SK-N-SH (cell line): ENCODE measurements at regions not wholly inside any gene's neighbourhood (a gene's known extent, or its start where the extent isn't known, plus 50 kb on each side); places are given as distances from the start of the nearest gene placed in this dataset.

Experiments
- CTCF ChIA-PET: fragments of 300-600, 350-600 bp; formaldehyde crosslinking; extraction: SDS; loops from one replicate; lab custom pipeline; 2021; lab: Yijun Ruan, JAX
- POLR2A ChIA-PET: fragments of 350-600 bp; sonication (Branson Sonifier 250); formaldehyde crosslinking; extraction: SDS; loops from one replicate; lab custom pipeline; 2020; ENCODE audit warnings: antibody characterized with exemption, inconsistent platforms; lab: Yijun Ruan, JAX
- DNase-seq: peaks from one replicate; pipeline ENCODE4 v3.0.0; 2012
- H2AFZ ChIP-seq: fragments of 200-600 bp; sonication (generic); 2 replicates; pipeline ENCODE4 v1.8.1; 2016; ENCODE audit warnings: antibody characterized with exemption, mild to moderate bottlenecking, low read depth
- H3F3A ChIP-seq: fragments of 200-600 bp; sonication (generic); replicated peaks from 2 replicates; pipeline ENCODE3; 2016; ENCODE audit warnings: antibody characterized with exemption, mild to moderate bottlenecking; ENCODE audit not compliant: insufficient read depth
- H3K27ac ChIP-seq, 2 experiments: fragments of 200-500 bp in 1 of 2; fragments of 200-600 bp in 1 of 2; sonication (Bioruptor generic) in 1 of 2; sonication (generic), shearing (Covaris generic) in 1 of 2; 2 replicates each; pipeline versions ENCODE4 v1.5.1 to v1.6.1; 2014 to 2016; ENCODE audit warnings: low read depth in 2 of 2, inconsistent platforms in 1 of 2, low read length in 1 of 2, mild to moderate bottlenecking in 1 of 2, mixed read lengths in 1 of 2
- H3K27me3 ChIP-seq: fragments of 200-600 bp; sonication (generic), shearing (Covaris generic); 2 replicates; pipeline ENCODE4 v1.6.1; 2016; ENCODE audit warnings: mixed run types; ENCODE audit not compliant: insufficient read depth
- H3K36me3 ChIP-seq, 2 experiments: fragments of 200-500 bp in 1 of 2; fragments of 200-600 bp in 1 of 2; sonication (Bioruptor generic) in 1 of 2; sonication (generic) in 1 of 2; replicated peaks in 1 of 2; 2 replicates each; pipeline versions ENCODE3 to v1.5.1; 2014 to 2016; ENCODE audit warnings: low read length in 1 of 2, mild to moderate bottlenecking in 1 of 2; ENCODE audit not compliant: insufficient read depth in 2 of 2, control insufficient read depth in 1 of 2
- H3K4me1 ChIP-seq, 2 experiments: fragments of 200-500 bp in 1 of 2; fragments of 200-600 bp in 1 of 2; sonication (Bioruptor generic) in 1 of 2; sonication (generic), shearing (Covaris generic) in 1 of 2; 2 replicates each; pipeline versions ENCODE4 v1.5.1 to v1.6.1; 2014 to 2016; ENCODE audit warnings: low read depth in 1 of 2, low read length in 1 of 2, mixed run types in 1 of 2; ENCODE audit not compliant: insufficient read depth in 2 of 2, control insufficient read depth in 1 of 2
- H3K4me2 ChIP-seq: fragments of 200-600 bp; sonication (generic), shearing (Covaris generic); 2 replicates; pipeline ENCODE4 v1.6.1; 2017; ENCODE audit warnings: mixed run types
- H3K4me3 ChIP-seq, 2 experiments: fragments of 200-500 bp in 1 of 2; fragments of 200-600 bp in 1 of 2; sonication (Bioruptor generic) in 1 of 2; sonication (generic), shearing (Covaris generic) in 1 of 2; 2 replicates each; pipeline versions ENCODE4 v1.5.1 to v1.8.1; 2014 to 2016; ENCODE audit warnings: low read depth in 2 of 2, inconsistent platforms in 1 of 2, low read length in 1 of 2, mild to moderate bottlenecking in 1 of 2, mixed read lengths in 1 of 2, moderate library complexity in 1 of 2
- H3K79me2 ChIP-seq: fragments of 200-600 bp; sonication (generic); 2 replicates; pipeline ENCODE4 v1.8.1; 2017; ENCODE audit warnings: mild to moderate bottlenecking; ENCODE audit not compliant: insufficient read depth
- H3K9ac ChIP-seq: fragments of 200-600 bp; sonication (generic); 2 replicates; pipeline ENCODE4 v1.6.1; 2017; ENCODE audit warnings: mixed run types
- H3K9me2 ChIP-seq: fragments of 200-600 bp; sonication (generic); 2 replicates; pipeline ENCODE4 v1.6.1; 2017; ENCODE audit warnings: mixed run types
- H3K9me3 ChIP-seq: fragments of 200-600 bp; sonication (generic); 2 replicates; pipeline ENCODE4 v1.6.1; 2017; ENCODE audit warnings: mixed run types, mild to moderate bottlenecking, moderate library complexity
- H4K20me1 ChIP-seq: fragments of 200-600 bp; sonication (generic); 2 replicates; pipeline ENCODE4 v1.6.1; 2017; ENCODE audit warnings: mild to moderate bottlenecking, mixed run types; ENCODE audit not compliant: insufficient read depth
- EP300 ChIP-seq, 2 experiments: IDR thresholded peaks; 2 replicates each; pipeline versions ENCODE4 v1.4.0 to v1.6.1; 2012; ENCODE audit warnings: borderline replicate concordance in 1 of 2, low read depth in 1 of 2, low read length in 1 of 2
- JUND ChIP-seq: IDR thresholded peaks from 2 replicates; pipeline ENCODE4 v1.4.0; 2012
- NFIC ChIP-seq: IDR thresholded peaks from 2 replicates; pipeline ENCODE4 v1.4.0; 2012; ENCODE audit warnings: borderline replicate concordance
- NRF1 ChIP-seq: IDR thresholded peaks from 2 replicates; pipeline ENCODE4 v1.6.1; 2012; ENCODE audit warnings: low read depth, mild to moderate bottlenecking, low read length
- POLR2AphosphoS5 ChIP-seq: IDR thresholded peaks from 2 replicates; pipeline ENCODE4 v1.6.1; 2012; ENCODE audit warnings: low read depth, low read length
- RCOR1 ChIP-seq: fragments of 150-350 bp; IDR thresholded peaks from 2 replicates; pipeline ENCODE4 v1.6.1; 2017; ENCODE audit warnings: antibody characterized with exemption, low read length
- RFX5 ChIP-seq: IDR thresholded peaks from 2 replicates; pipeline ENCODE4 v1.6.1; 2012; ENCODE audit warnings: mild to moderate bottlenecking, improper control_type of control experiment, low read length
- TAF1 ChIP-seq: IDR thresholded peaks from 2 replicates; pipeline ENCODE4 v1.6.1; 2012; ENCODE audit warnings: low read depth, mild to moderate bottlenecking, low read length, moderate library complexity, borderline replicate concordance
- YY1 ChIP-seq: IDR thresholded peaks from 2 replicates; pipeline ENCODE4 v1.4.0; 2012; ENCODE audit warnings: low read depth, mild to moderate bottlenecking
- WGBS: methylation state at CpG from one replicate; pipeline ENCODE4 v1.1.6; 2017; ENCODE audit warnings: low lambda C conversion rate; 5-methylcytosine and 5-hydroxymethylcytosine counted together
- TF ChIP-seq, protein P1 (sequence below): IDR thresholded peaks from 2 replicates; pipeline ENCODE4 v1.4.0; 2012; ENCODE audit warnings: low read depth, borderline replicate concordance
- TF ChIP-seq, protein P2 (sequence below): IDR thresholded peaks from 2 replicates; pipeline ENCODE4 v1.4.0; 2012; ENCODE audit warnings: low read depth
- TF ChIP-seq, protein P3 (sequence below): IDR thresholded peaks from 2 replicates; pipeline ENCODE4; 2012
- TF ChIP-seq, protein P4 (sequence below): IDR thresholded peaks from 2 replicates; pipeline ENCODE4 v1.6.1; 2012; ENCODE audit warnings: mild to moderate bottlenecking, low read depth, low read length, moderate library complexity

DNA sequence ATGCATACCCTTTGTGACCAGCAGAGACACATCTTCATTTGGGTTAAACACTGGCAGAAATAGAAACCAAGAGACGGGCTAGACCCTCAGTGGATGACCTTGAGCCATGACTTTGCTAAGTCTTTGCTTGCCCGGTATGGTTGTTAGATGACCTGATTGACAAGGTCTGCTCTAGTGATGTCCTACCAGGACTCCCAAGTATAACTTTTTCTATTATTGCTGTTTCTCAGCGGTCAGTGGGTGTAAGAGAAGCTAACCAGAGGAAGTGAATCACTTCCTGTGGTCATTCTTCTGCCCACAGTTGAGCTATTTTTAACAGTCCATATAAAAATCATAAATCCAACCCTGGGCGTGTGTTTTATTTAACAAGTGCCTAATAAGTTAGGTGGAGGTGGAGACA lies 126.2 kb upstream of the ETS2 start (continued):
- TF ChIP-seq, protein P1, sequence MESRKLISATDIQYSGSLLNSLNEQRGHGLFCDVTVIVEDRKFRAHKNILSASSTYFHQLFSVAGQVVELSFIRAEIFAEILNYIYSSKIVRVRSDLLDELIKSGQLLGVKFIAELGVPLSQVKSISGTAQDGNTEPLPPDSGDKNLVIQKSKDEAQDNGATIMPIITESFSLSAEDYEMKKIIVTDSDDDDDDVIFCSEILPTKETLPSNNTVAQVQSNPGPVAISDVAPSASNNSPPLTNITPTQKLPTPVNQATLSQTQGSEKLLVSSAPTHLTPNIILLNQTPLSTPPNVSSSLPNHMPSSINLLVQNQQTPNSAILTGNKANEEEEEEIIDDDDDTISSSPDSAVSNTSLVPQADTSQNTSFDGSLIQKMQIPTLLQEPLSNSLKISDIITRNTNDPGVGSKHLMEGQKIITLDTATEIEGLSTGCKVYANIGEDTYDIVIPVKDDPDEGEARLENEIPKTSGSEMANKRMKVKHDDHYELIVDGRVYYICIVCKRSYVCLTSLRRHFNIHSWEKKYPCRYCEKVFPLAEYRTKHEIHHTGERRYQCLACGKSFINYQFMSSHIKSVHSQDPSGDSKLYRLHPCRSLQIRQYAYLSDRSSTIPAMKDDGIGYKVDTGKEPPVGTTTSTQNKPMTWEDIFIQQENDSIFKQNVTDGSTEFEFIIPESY: no peak
- TF ChIP-seq EP300 (IDR thresholded peaks at IDR 0.05; ENCODE audit: borderline replicate concordance in 1 of 2, low read depth in 1 of 2, low read length in 1 of 2) (peak in 1 of 2 experiments; percentile 57; a peak in 1 of 4 replicates), JUND (peak; percentile 75), NFIC (peak; percentile 30; the same call in 1 of the 2 replicates), NRF1 (no peak), TAF1 (no peak), YY1 (no peak)
- TF ChIP-seq, protein P2, sequence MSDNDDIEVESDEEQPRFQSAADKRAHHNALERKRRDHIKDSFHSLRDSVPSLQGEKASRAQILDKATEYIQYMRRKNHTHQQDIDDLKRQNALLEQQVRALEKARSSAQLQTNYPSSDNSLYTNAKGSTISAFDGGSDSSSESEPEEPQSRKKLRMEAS: 0 out of 2 replicates have a peak, but pooled peaks have one; percentile 16
- TF ChIP-seq, protein P3, sequence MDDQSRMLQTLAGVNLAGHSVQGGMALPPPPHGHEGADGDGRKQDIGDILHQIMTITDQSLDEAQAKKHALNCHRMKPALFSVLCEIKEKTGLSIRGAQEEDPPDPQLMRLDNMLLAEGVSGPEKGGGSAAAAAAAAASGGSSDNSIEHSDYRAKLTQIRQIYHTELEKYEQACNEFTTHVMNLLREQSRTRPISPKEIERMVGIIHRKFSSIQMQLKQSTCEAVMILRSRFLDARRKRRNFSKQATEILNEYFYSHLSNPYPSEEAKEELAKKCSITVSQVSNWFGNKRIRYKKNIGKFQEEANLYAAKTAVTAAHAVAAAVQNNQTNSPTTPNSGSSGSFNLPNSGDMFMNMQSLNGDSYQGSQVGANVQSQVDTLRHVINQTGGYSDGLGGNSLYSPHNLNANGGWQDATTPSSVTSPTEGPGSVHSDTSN: peak; percentile 58

DNA sequence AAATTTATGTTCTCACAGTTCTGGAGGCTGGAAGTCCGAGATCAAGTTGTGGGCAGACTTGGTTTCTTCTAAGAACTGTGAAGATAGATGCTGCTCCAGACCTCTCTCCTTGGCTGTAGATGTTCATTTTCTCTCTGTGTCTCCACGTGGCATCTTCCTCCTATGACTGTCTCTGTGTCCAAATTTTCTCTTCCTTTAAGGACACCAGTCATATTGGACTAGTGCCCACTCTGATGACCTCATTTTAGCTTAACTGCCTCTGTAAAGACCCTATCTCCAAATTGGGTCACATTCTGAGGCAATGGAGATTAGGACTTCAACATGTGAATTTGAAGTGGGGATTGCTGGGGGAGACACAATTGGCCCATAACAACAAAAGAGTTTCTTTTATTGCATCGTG lies 125.3 kb upstream of the ETS2 start:
- H3F3A ChIP-seq: no peaks in the 10 kb centered on the region
- no peak overlapping the region for H3K4me3 ChIP-seq
- no peak overlapping the region for H2AFZ ChIP-seq
- H3K9me3 ChIP-seq: no peaks in the 10 kb centered on the region
- no peaks in the 10 kb centered on the region for H3K36me3 ChIP-seq
- peaks cover 20% of the 10 kb centered on the region; the same call in 1 of the 2 replicates for H3K27me3 ChIP-seq
- no peaks in the 10 kb centered on the region for H3K9me2 ChIP-seq
- H3K27ac ChIP-seq: no peak overlapping the region
- 72% methylated on average over 3 of the region's 3 CpGs for WGBS
- POLR2A ChIA-PET: no interaction called here
- H3K4me2 ChIP-seq: no peak overlapping the region
- CTCF ChIA-PET: interaction anchor here (1.3 kb wide), 1 partner anchor 11 kb away, joined by 4 read pairs; no protein-coding TSS in a partner anchor
- H3K79me2 ChIP-seq: no peaks in the 10 kb centered on the region
- peaks cover 1 to 6% of the 10 kb centered on the region in 2 experiments; a peak in 1 of 4 replicates for H3K4me1 ChIP-seq
- no peak for DNase-seq
- H4K20me1 ChIP-seq: no peaks in the 10 kb centered on the region
- no peak overlapping the region for H3K9ac ChIP-seq
- TF ChIP-seq RFX5: no peak
- TF ChIP-seq RCOR1: no peak
- TF ChIP-seq TAF1: no peak
- TF ChIP-seq, protein P4, sequence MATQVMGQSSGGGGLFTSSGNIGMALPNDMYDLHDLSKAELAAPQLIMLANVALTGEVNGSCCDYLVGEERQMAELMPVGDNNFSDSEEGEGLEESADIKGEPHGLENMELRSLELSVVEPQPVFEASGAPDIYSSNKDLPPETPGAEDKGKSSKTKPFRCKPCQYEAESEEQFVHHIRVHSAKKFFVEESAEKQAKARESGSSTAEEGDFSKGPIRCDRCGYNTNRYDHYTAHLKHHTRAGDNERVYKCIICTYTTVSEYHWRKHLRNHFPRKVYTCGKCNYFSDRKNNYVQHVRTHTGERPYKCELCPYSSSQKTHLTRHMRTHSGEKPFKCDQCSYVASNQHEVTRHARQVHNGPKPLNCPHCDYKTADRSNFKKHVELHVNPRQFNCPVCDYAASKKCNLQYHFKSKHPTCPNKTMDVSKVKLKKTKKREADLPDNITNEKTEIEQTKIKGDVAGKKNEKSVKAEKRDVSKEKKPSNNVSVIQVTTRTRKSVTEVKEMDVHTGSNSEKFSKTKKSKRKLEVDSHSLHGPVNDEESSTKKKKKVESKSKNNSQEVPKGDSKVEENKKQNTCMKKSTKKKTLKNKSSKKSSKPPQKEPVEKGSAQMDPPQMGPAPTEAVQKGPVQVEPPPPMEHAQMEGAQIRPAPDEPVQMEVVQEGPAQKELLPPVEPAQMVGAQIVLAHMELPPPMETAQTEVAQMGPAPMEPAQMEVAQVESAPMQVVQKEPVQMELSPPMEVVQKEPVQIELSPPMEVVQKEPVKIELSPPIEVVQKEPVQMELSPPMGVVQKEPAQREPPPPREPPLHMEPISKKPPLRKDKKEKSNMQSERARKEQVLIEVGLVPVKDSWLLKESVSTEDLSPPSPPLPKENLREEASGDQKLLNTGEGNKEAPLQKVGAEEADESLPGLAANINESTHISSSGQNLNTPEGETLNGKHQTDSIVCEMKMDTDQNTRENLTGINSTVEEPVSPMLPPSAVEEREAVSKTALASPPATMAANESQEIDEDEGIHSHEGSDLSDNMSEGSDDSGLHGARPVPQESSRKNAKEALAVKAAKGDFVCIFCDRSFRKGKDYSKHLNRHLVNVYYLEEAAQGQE: no peak
- TF ChIP-seq JUND: no peak
- TF ChIP-seq EP300 (IDR thresholded peaks at IDR 0.05; ENCODE audit: borderline replicate concordance in 1 of 2, low read depth in 1 of 2, low read length in 1 of 2): no peak
- no peak for TF ChIP-seq NRF1
- no peak for TF ChIP-seq POLR2AphosphoS5
- TF ChIP-seq, all 33 proteins: peak for 0
